CD4-positive, alpha-beta T cell (primary cell): ENCODE measurements at regions not wholly inside any gene's neighbourhood (a gene's known extent, or its start where the extent isn't known, plus 50 kb on each side); places are given as distances from the start of the nearest gene placed in this dataset.

Source experiments
- ATAC-seq: fragments of 200-7000 bp; cut with Tn5 transposase; one replicate; pipeline ENCODE4 v1.10.0; 2022; ENCODE audit warnings: mild to moderate bottlenecking; ENCODE audit not compliant: poor library complexity
- CTCF ChIA-PET: fragments of 350-600 bp; sonication (Branson Sonifier 250); formaldehyde crosslinking; loops from one replicate; lab custom pipeline; 2021; ENCODE audit warnings: antibody characterized with exemption, inconsistent platforms; lab: Charles Lee
- POLR2A ChIA-PET: fragments of 350-600 bp; sonication (Branson Sonifier 250); formaldehyde crosslinking; loops from one replicate; lab custom pipeline; 2021; ENCODE audit warnings: antibody characterized with exemption, inconsistent platforms; lab: Charles Lee
- DNase-seq, 14 experiments: peaks; one replicate each; pipeline ENCODE4 v3.0.0-alpha.2; 2013 to 2020; ENCODE audit warnings: mixed read lengths in 2 of 14
- H3K27ac ChIP-seq, 2 donors: one replicate each; pipeline versions ENCODE4 v1.5.1 to v1.7.0; 2013; ENCODE audit warnings: low read length in 2 of 2, low read depth in 1 of 2, mild to moderate bottlenecking in 1 of 2
- H3K27me3 ChIP-seq, 2 experiments: 1 replicate in 1 of 2; 2 replicates in 1 of 2; pipeline versions ENCODE4 v1.6.1 to v1.7.0; 2013; ENCODE audit warnings: low read length in 2 of 2, control low read depth in 1 of 2, mild to moderate bottlenecking in 1 of 2, moderate library complexity in 1 of 2; ENCODE audit not compliant: insufficient read depth in 2 of 2, control insufficient read depth in 1 of 2
- H3K36me3 ChIP-seq: one replicate; pipeline ENCODE4 v1.6.1; 2013; ENCODE audit warnings: low read length, control low read depth; ENCODE audit not compliant: insufficient read depth
- H3K4me1 ChIP-seq: one replicate; pipeline ENCODE4 v1.6.1; 2013; ENCODE audit warnings: low read length, control low read depth; ENCODE audit not compliant: insufficient read depth
- H3K4me3 ChIP-seq: one replicate; pipeline ENCODE4 v1.5.1; 2013; ENCODE audit warnings: mild to moderate bottlenecking, low read length, moderate library complexity
- H3K9me3 ChIP-seq, 2 experiments: 1 replicate in 1 of 2; 2 replicates in 1 of 2; pipeline versions ENCODE4 v1.6.1 to v1.7.0; 2013; ENCODE audit warnings: low read length in 2 of 2, mild to moderate bottlenecking in 2 of 2, control low read depth in 1 of 2, moderate library complexity in 1 of 2; ENCODE audit not compliant: control insufficient read depth in 1 of 2, insufficient read depth in 1 of 2
- H3K27ac Mint-ChIP-seq: one replicate; pipeline ENCODE4 v1.8.0; 2020; ENCODE audit warnings: mixed read lengths
- H3K27me3 Mint-ChIP-seq: one replicate; pipeline ENCODE4 v1.8.0; 2021; ENCODE audit warnings: mixed read lengths
- H3K36me3 Mint-ChIP-seq: one replicate; pipeline ENCODE4 v1.8.0; 2021; ENCODE audit warnings: low read depth, mixed read lengths
- H3K4me1 Mint-ChIP-seq: one replicate; pipeline ENCODE4 v1.8.0; 2021; ENCODE audit warnings: low read depth, mixed read lengths
- H3K4me3 Mint-ChIP-seq: one replicate; pipeline ENCODE4 v1.8.0; 2020; ENCODE audit warnings: mild to moderate bottlenecking, mixed read lengths
- H3K9me3 Mint-ChIP-seq: one replicate; pipeline ENCODE4 v1.8.0; 2020; ENCODE audit warnings: mixed read lengths
- CTCF ChIP-seq: fragments of 200-600 bp; IDR thresholded peaks from one replicate; pipeline ENCODE4 v1.8.0; 2022; ENCODE audit warnings: antibody characterized with exemption, mild to moderate bottlenecking
- intact Hi-C, 2 experiments: fragments of 100-400 bp; cut with DNase I in 1 of 2; cut with micrococcal nuclease in 1 of 2; formaldehyde crosslinking; loops; one replicate each; pipeline versions ENCODE4 v1.15.1 to v1.9.0; 2023 to 2025; cut with DNase I, micrococcal nuclease

- no peak for DNase-seq
- POLR2A ChIA-PET: no interaction called here
- no peaks in the 10 kb centered on the region for H3K36me3 ChIP-seq
- no peaks in the 10 kb centered on the region for H3K4me1 ChIP-seq
- Mint-ChIP-seq H3K4me3 (no peak overlapping the region), H3K27me3 (peaks cover 18% of the 10 kb centered on the region), H3K27ac (no peak overlapping the region), H3K36me3 (no peaks in the 10 kb centered on the region), H3K4me1 (no peaks in the 10 kb centered on the region), H3K9me3 (no peaks in the 10 kb centered on the region)
- CTCF ChIA-PET: no interaction called here
- intact Hi-C loops: no loop called here
- H3K27ac ChIP-seq: no peak overlapping the region
- ATAC-seq: no peak
- no peak for TF ChIP-seq CTCF
- H3K27me3 ChIP-seq: no peaks in the 10 kb centered on the region
- H3K9me3 ChIP-seq: peaks cover 0 to 17% of the 10 kb centered on the region in 2 experiments
- no peak overlapping the region for H3K4me3 ChIP-seq
These were observed 939.4 kb downstream of the MCTP2 start for GRCh38 chr15:95170561-95171380.

GRCh38 chr15:95171564-95171963 is 940.2 kb downstream of the MCTP2 start:
- DNase-seq: no peak
- H3K36me3 Mint-ChIP-seq: no peaks in the 10 kb centered on the region
- TF ChIP-seq CTCF: no peak

GRCh38 chr15:95174301-95175259 is 943.2 kb downstream of the MCTP2 start:
- Mint-ChIP-seq H3K4me1 (no peaks in the 10 kb centered on the region), H3K27ac (no peak overlapping the region), H3K36me3 (no peaks in the 10 kb centered on the region), H3K27me3 (peaks cover 15% of the 10 kb centered on the region), H3K9me3 (no peaks in the 10 kb centered on the region), H3K4me3 (no peak overlapping the region)
- POLR2A ChIA-PET: no interaction called here
- Histone ChIP-seq H3K27ac (no peak overlapping the region), H3K27me3 (no peaks in the 10 kb centered on the region), H3K4me3 (no peak overlapping the region), H3K9me3 (peaks cover 0 to 23% of the 10 kb centered on the region in 2 experiments), H3K36me3 (no peaks in the 10 kb centered on the region), H3K4me1 (no peaks in the 10 kb centered on the region)
- ATAC-seq (no peak), DNase-seq (no peak)
- TF ChIP-seq CTCF: no peak
- CTCF ChIA-PET: no interaction called here
- intact Hi-C loops: no loop called here

More at GRCh38 chr15:95171564-95171963, 940.2 kb downstream of the MCTP2 start:
- Mint-ChIP-seq H3K9me3 (no peaks in the 10 kb centered on the region), H3K4me1 (no peaks in the 10 kb centered on the region), H3K4me3 (no peak overlapping the region), H3K27me3 (peaks cover 18% of the 10 kb centered on the region), H3K27ac (no peak overlapping the region)
- H3K4me1 ChIP-seq: no peaks in the 10 kb centered on the region
- no peaks in the 10 kb centered on the region for H3K36me3 ChIP-seq
- intact Hi-C loops: no loop called here
- H3K27ac ChIP-seq: no peak overlapping the region
- no peak overlapping the region for H3K4me3 ChIP-seq
- ChIA-PET POLR2A (no interaction called here), CTCF (no interaction called here)
- no peaks in the 10 kb centered on the region for H3K27me3 ChIP-seq
- no peak for ATAC-seq
- H3K9me3 ChIP-seq: peaks cover 0 to 17% of the 10 kb centered on the region in 2 experiments
